ENCODE measurements at regions not wholly inside any gene's neighbourhood (a gene's known extent, or its start where the extent isn't known, plus 50 kb on each side); places are given as distances from the start of the nearest gene placed in this dataset.

DNA sequence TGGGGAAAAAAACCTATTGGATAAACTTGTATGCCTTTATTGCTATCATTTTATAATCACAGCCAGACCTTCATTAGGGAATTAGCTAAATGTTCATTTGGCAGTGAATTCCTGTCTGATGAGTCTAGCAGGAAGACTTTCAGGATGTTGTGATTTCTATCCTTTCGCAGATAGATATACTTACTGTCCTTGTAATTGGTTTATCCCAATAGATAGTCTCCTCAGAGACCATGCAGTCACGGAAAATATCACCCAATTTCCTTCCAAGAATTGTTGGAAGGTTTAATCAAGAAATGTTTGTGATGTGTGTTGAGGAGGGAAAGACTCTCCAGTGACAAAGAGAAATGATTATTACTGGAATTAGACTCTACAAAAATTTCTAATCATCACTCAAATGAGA lies 1937.9 kb upstream of the WWC1 start:
- TF ChIP-seq, protein P1, sequence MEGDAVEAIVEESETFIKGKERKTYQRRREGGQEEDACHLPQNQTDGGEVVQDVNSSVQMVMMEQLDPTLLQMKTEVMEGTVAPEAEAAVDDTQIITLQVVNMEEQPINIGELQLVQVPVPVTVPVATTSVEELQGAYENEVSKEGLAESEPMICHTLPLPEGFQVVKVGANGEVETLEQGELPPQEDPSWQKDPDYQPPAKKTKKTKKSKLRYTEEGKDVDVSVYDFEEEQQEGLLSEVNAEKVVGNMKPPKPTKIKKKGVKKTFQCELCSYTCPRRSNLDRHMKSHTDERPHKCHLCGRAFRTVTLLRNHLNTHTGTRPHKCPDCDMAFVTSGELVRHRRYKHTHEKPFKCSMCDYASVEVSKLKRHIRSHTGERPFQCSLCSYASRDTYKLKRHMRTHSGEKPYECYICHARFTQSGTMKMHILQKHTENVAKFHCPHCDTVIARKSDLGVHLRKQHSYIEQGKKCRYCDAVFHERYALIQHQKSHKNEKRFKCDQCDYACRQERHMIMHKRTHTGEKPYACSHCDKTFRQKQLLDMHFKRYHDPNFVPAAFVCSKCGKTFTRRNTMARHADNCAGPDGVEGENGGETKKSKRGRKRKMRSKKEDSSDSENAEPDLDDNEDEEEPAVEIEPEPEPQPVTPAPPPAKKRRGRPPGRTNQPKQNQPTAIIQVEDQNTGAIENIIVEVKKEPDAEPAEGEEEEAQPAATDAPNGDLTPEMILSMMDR (conservative IDR thresholded peaks at IDR 0.05; ENCODE audit: low read length): no peak
- TF ChIP-seq EZH2phosphoT487 (IDR thresholded peaks at IDR 0.05; ENCODE audit: borderline replicate concordance, low read depth, low read length): no peak
